ENCODE measurements at regions not wholly inside any gene's neighbourhood (a gene's known extent, or its start where the extent isn't known, plus 50 kb on each side); places are given as distances from the start of the nearest gene placed in this dataset.

GRCh38 chr4:157988641-157989040, 184.2 kb downstream of the GASK1B start:
- DNase-seq: no peak
- Histone ChIP-seq H3K4me3 (ENCODE audit: low read depth, low read length) (no peak overlapping the region), H3K27ac (no peak overlapping the region), H3K36me3 (replicated peaks) (no peaks in the 10 kb centered on the region), H3K27me3 (replicated peaks) (no peaks in the 10 kb centered on the region)
- in situ Hi-C loops (cut with HindIII; ENCODE audit: low pct_ligation_motif_present, low sequenced_read_pairs): no loop called here
- TF ChIP-seq CTCF (IDR thresholded peaks at IDR 0.05; ENCODE audit: low read depth, low read length, missing control alignments): no peak

DNA sequence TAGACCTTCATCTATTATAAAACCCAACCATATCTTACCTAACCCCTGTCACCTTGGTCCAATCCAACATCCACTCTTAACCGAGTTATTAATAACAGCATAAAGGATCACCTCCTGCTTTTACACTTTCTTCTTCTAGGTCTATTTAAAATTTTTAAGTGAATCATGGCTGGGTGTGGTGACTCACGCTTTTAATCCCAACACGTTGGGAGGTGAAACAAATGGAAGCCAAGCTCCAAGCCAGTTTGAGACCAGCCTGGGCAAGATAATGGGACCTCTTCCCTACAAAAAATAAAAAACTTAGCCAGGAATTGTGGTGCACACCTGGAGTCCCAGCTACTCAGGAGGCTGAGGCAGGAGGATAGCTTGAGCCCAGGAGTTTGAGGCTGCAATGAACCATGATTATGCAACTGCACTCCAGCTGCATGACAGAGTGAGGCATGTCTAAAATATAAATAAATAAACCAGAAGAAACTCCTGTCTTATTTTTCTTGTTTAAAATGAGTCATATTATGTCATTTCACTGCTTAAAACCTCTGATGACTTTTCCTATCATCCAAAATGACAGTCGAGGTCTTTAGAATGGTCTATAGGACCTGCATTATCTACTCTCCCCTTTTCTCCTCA, 188.4 kb downstream of the GASK1B start:
- DNase-seq: no peak
- in situ Hi-C loops (cut with HindIII; ENCODE audit: low pct_ligation_motif_present, low sequenced_read_pairs): no loop called here
- Histone ChIP-seq H3K4me3 (ENCODE audit: low read depth, low read length) (no peak overlapping the region), H3K27me3 (replicated peaks) (no peaks in the 10 kb centered on the region), H3K27ac (no peak overlapping the region), H3K36me3 (replicated peaks) (no peaks in the 10 kb centered on the region)
- TF ChIP-seq CTCF (IDR thresholded peaks at IDR 0.05; ENCODE audit: low read depth, low read length, missing control alignments): no peak

DNA sequence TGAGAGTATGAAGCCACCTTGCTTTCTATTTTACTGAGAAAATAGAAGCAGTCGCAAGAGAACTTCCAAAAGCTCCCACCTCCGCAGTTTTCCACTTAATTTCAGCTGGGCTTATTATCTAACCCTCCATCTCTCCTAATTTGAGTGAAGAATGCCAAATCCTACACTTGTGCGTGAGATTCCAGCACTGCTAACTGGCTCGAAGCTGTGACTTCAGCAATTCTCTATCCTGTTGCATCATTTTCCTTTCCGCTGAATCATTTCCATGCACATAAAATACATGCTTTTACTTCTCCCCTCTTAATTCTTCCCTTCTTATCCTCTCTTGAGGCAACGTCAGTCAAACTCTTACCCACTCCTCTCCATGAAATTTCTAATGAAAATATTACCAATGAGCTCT, 189.5 kb downstream of the GASK1B start:
- Histone ChIP-seq H3K4me3 (ENCODE audit: low read depth, low read length) (no peak overlapping the region), H3K27ac (no peak overlapping the region), H3K27me3 (replicated peaks) (no peaks in the 10 kb centered on the region), H3K36me3 (replicated peaks) (no peaks in the 10 kb centered on the region)
- TF ChIP-seq CTCF (IDR thresholded peaks at IDR 0.05; ENCODE audit: low read depth, low read length, missing control alignments): no peak
- in situ Hi-C loops (cut with HindIII; ENCODE audit: low pct_ligation_motif_present, low sequenced_read_pairs): no loop called here
- no peak for DNase-seq

GRCh38 chr4:157980158-157980557, 192.7 kb downstream of the GASK1B start:
- Histone ChIP-seq H3K4me3 (ENCODE audit: low read depth, low read length) (no peak overlapping the region), H3K27me3 (replicated peaks) (no peaks in the 10 kb centered on the region), H3K27ac (no peak overlapping the region), H3K36me3 (replicated peaks) (no peaks in the 10 kb centered on the region)
- TF ChIP-seq CTCF (IDR thresholded peaks at IDR 0.05; ENCODE audit: low read depth, low read length, missing control alignments): no peak
- DNase-seq: no peak
- in situ Hi-C loops (cut with HindIII; ENCODE audit: low pct_ligation_motif_present, low sequenced_read_pairs): no loop called here

DNA sequence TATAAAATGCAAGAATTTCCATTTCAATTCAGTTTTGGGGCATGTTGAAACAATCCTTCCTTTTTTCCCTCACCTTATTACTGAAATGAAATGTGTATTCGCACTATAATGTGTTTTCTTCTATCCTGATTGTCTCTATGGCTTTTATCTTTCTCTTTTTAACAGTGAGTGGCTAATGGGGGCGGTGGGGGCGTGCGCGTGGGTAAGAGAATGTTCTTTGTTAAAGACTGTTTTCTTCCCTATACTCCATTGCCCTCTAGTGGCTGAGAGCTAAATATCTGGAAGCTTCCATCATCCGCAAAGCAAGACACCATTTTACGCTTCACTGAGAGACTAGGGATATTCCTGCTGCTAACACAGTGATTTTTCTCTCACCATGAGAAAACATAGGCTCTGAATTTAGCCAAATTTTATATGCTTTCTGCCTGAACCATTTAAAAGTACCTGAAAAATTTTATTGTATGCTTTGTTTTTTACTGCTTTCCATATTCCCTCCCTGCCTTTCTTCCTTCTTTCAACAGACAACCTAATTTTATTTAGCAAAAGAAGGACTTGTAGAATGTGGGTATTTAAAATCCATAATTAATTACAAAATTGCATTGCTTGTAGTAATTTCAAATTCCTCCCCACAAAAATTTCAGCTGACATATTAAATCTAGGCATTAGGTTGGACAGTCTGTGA, 194.0 kb downstream of the GASK1B start:
- in situ Hi-C loops (cut with HindIII; ENCODE audit: low pct_ligation_motif_present, low sequenced_read_pairs): no loop called here
- peak; percentile 60 for DNase-seq
- Histone ChIP-seq H3K27me3 (replicated peaks) (no peaks in the 10 kb centered on the region), H3K27ac (no peak overlapping the region), H3K36me3 (replicated peaks) (no peaks in the 10 kb centered on the region), H3K4me3 (ENCODE audit: low read depth, low read length) (peak overlapping the region; percentile 32)
- TF ChIP-seq CTCF (IDR thresholded peaks at IDR 0.05; ENCODE audit: low read depth, low read length, missing control alignments): peak; percentile 82
